GM12878 (cell line): ENCODE measurements at regions not wholly inside any gene's neighbourhood (a gene's known extent, or its start where the extent isn't known, plus 50 kb on each side); places are given as distances from the start of the nearest gene placed in this dataset.

ENCODE experiments used
- ATAC-seq: fragments of 200-7000 bp; cut with Tn5 transposase; 3 replicates; pipeline ENCODE4 v1.9.1; 2020; ENCODE audit warnings: mild to moderate bottlenecking, moderate library complexity
- BruUV-seq: library from RNA; stranded (reverse); fragments of 400-500 nt; replicated peaks from 2 replicates; lab custom pipeline; 2021; lab: Mats Ljungman, UMichigan
- CTCF ChIA-PET: fragments of 300-600 bp; sonication (Branson Sonifier 250); formaldehyde crosslinking; extraction: SDS; loops from one replicate; lab custom pipeline; 2021; ENCODE audit warnings: inconsistent platforms; lab: Yijun Ruan, JAX
- POLR2A ChIA-PET: fragments of 350-600 bp; formaldehyde crosslinking; extraction: SDS; loops from one replicate; lab custom pipeline; 2021; ENCODE audit warnings: inconsistent platforms; lab: Charles Lee
- RAD21 ChIA-PET: fragments of 300-600 bp; sonication (Branson Sonifier 250); formaldehyde crosslinking; loops from one replicate; lab custom pipeline; 2023; ENCODE audit warnings: antibody characterized with exemption; ENCODE audit not compliant: unreplicated experiment; lab: Charles Lee
- SMC1A ChIA-PET: fragments of 300-600 bp; sonication (Branson Sonifier 250); formaldehyde crosslinking; loops from one replicate; lab custom pipeline; 2023; ENCODE audit not compliant: unreplicated experiment, uncharacterized antibody; lab: Charles Lee
- DNase-seq: peaks from one replicate; pipeline ENCODE4 v3.0.0-alpha.2; 2011; ENCODE audit warnings: low read depth, low spot score
- FAIRE-seq: peaks from 3 replicates; lab custom pipeline; 2011; peaks lifted over from hg19 to GRCh38; lab: Jason Lieb, UNC
- H2AFZ ChIP-seq: 2 replicates; pipeline ENCODE4 v1.6.0; 2011; ENCODE audit warnings: low read depth, low read length, control low read depth; ENCODE audit not compliant: control insufficient read depth
- H3K27ac ChIP-seq: 2 replicates; pipeline ENCODE4 v1.5.1; 2011; ENCODE audit warnings: control low read depth; ENCODE audit not compliant: control insufficient read depth, insufficient read depth
- H3K27me3 ChIP-seq, 2 experiments: replicated peaks in 1 of 2; 2 replicates each; pipeline versions ENCODE4 v1.6.0 to v1.6.1; 2011; ENCODE audit warnings: low read length in 1 of 2; ENCODE audit not compliant: control insufficient read depth in 2 of 2, insufficient read depth in 2 of 2
- H3K36me3 ChIP-seq, 2 experiments: 2 replicates each; pipeline ENCODE4 v1.5.1; 2011; ENCODE audit warnings: low read length in 1 of 2; ENCODE audit not compliant: control insufficient read depth in 2 of 2, insufficient read depth in 2 of 2
- H3K4me1 ChIP-seq: 2 replicates; pipeline ENCODE4 v1.6.1; 2011; ENCODE audit warnings: mild to moderate bottlenecking, low read length, moderate library complexity, mixed read lengths; ENCODE audit not compliant: control insufficient read depth, insufficient read depth
- H3K4me2 ChIP-seq: 2 replicates; pipeline ENCODE4 v1.6.0; 2011; ENCODE audit warnings: control low read depth; ENCODE audit not compliant: control insufficient read depth, insufficient read depth
- H3K4me3 ChIP-seq: fragments of 200-600 bp; sonication (generic); 2 replicates; pipeline ENCODE4 v1.5.1; 2016
- H3K79me2 ChIP-seq: 2 replicates; pipeline ENCODE4 v1.6.0; 2011; ENCODE audit warnings: low read length; ENCODE audit not compliant: control insufficient read depth, insufficient read depth
- H3K9ac ChIP-seq: 2 replicates; pipeline ENCODE4 v1.8.0; 2011; ENCODE audit warnings: low read length, control low read depth, mixed read lengths; ENCODE audit not compliant: control insufficient read depth, insufficient read depth
- H3K9me3 ChIP-seq: replicated peaks from 3 replicates; pipeline ENCODE4 v1.5.1; 2011; ENCODE audit warnings: mild to moderate bottlenecking, low read length; ENCODE audit not compliant: control insufficient read depth, insufficient read depth
- H4K20me1 ChIP-seq: 2 replicates; pipeline ENCODE4 v1.6.0; 2011; ENCODE audit not compliant: control insufficient read depth, insufficient read depth
- CREB1 ChIP-seq: IDR thresholded peaks from 2 replicates; pipeline ENCODE4 v1.6.1; 2012; ENCODE audit warnings: low read depth, mild to moderate bottlenecking, inconsistent platforms
- CTCF ChIP-seq, 3 experiments: IDR thresholded peaks in 2 of 3; conservative IDR thresholded peaks in 1 of 3; 2 replicates each; pipeline ENCODE4 v1.5.1; 2011; ENCODE audit warnings: low read depth in 3 of 3, low read length in 3 of 3, mild to moderate bottlenecking in 3 of 3, control low read depth in 2 of 3, moderate library complexity in 2 of 3, inconsistent platforms in 1 of 3, mixed read lengths in 1 of 3; ENCODE audit not compliant: control insufficient read depth in 2 of 3, insufficient read depth in 1 of 3; ENCODE audit errors: extremely low read depth in 1 of 3
- ESRRA ChIP-seq: IDR thresholded peaks from 2 replicates; pipeline ENCODE4 v1.6.1; 2012; ENCODE audit warnings: mild to moderate bottlenecking, low read length, improper control_type of control experiment
- IKZF2 ChIP-seq, 2 experiments: fragments of 450-650 bp; IDR thresholded peaks; 2 replicates each; pipeline ENCODE4 v1.6.1; 2017; ENCODE audit warnings: mild to moderate bottlenecking in 2 of 2, moderate library complexity in 2 of 2
- MYB ChIP-seq: fragments of 150-350 bp; IDR thresholded peaks from 2 replicates; pipeline ENCODE4 v1.6.1; 2014; ENCODE audit warnings: mild to moderate bottlenecking, low read depth, low read length, borderline replicate concordance
- NBN ChIP-seq: fragments of 450-650 bp; IDR thresholded peaks from 2 replicates; pipeline ENCODE4 v1.6.1; 2016
- PAX8 ChIP-seq: fragments of 450-650 bp; IDR thresholded peaks from 2 replicates; pipeline ENCODE4 v1.6.1; 2017; ENCODE audit warnings: mild to moderate bottlenecking, moderate library complexity
- POLR2AphosphoS2 ChIP-seq: IDR thresholded peaks from 2 replicates; pipeline ENCODE4 v1.6.1; 2011; ENCODE audit warnings: low read depth, mild to moderate bottlenecking, low read length, improper control_type of control experiment, moderate library complexity
- RCOR1 ChIP-seq: conservative IDR thresholded peaks from 2 replicates; pipeline ENCODE4 v1.6.1; 2012; ENCODE audit warnings: low read depth, low read length, improper control_type of control experiment
- RFX5 ChIP-seq: IDR thresholded peaks from 2 replicates; pipeline ENCODE4 v1.6.1; 2011; ENCODE audit warnings: low read depth, low read length, improper control_type of control experiment
- USF1 ChIP-seq: IDR thresholded peaks from 2 replicates; pipeline ENCODE4 v1.6.1; 2011; ENCODE audit warnings: borderline replicate concordance, low read depth, mild to moderate bottlenecking, moderate library complexity, mixed read lengths, low read length; ENCODE audit not compliant: insufficient read depth; ENCODE audit errors: extremely low read length
- WGBS: methylation state at CpG from one replicate; pipeline ENCODE4 v1.1.6; 2016; ENCODE audit warnings: low lambda C conversion rate; ENCODE audit not compliant: insufficient replicate concordance, insufficient coverage; ENCODE audit errors: missing lambda C conversion rate; 5-methylcytosine and 5-hydroxymethylcytosine counted together
- in situ Hi-C: fragments of 300-500 bp; cut with MboI; formaldehyde crosslinking; loops from 9 replicates; pipeline ENCODE4 v1.14.3; 2018; ENCODE audit warnings: mixed read lengths
- intact Hi-C: fragments of 100-400 bp; cut with micrococcal nuclease; formaldehyde crosslinking; loops from one replicate; pipeline ENCODE4 v1.14.2; 2022; ENCODE audit not compliant: unreplicated experiment

GRCh38 chr2:105997711-105998110 lies 196.4 kb downstream of the UXS1 start:
- intact Hi-C loops = no loop called here
- no TSS peak for BruUV-seq
- in situ Hi-C loops = no loop called here
- FAIRE-seq (no peak), DNase-seq (no peak), ATAC-seq (no peak)
- H3K4me1 ChIP-seq = no peaks in the 10 kb centered on the region
- ChIA-PET POLR2A (no interaction called here), SMC1A (no interaction called here), CTCF (interaction anchor here (0.7 to 1.0 kb wide), 2 partner anchors 10 to 51 kb away, joined by 3 read pairs; no protein-coding TSS in a partner anchor), RAD21 (interaction anchor here (0.6 kb wide), 1 partner anchor 580 kb away, joined by 3 read pairs; no protein-coding TSS in a partner anchor)
- H3K27ac ChIP-seq = no peak overlapping the region
- no peak overlapping the region for H2AFZ ChIP-seq
- H3K4me2 ChIP-seq = no peak overlapping the region
- no peaks in the 10 kb centered on the region for H3K36me3 ChIP-seq
- H3K9me3 ChIP-seq = peaks cover 1% of the 10 kb centered on the region; the same call in 2 of the 3 replicates
- WGBS = 46% methylated on average over 2 of the region's 2 CpGs
- no peak overlapping the region for H3K4me3 ChIP-seq
- no peak overlapping the region for H3K9ac ChIP-seq
- H4K20me1 ChIP-seq = no peaks in the 10 kb centered on the region
- no peak for TF ChIP-seq POLR2AphosphoS2
- no peak for TF ChIP-seq NBN
- TF ChIP-seq PAX8 = no peak
- no peak for TF ChIP-seq USF1
- no peak for TF ChIP-seq CREB1
- no peak for TF ChIP-seq RFX5
- TF ChIP-seq RCOR1 = no peak
- no peak for TF ChIP-seq CTCF (IDR thresholded peaks at IDR 0.05 in 2 of 3, conservative IDR thresholded peaks at IDR 0.05 in 1 of 3; ENCODE audit: control insufficient read depth in 2 of 3, extremely low read depth in 1 of 3, insufficient read depth in 1 of 3, low read depth in 3 of 3, low read length in 3 of 3)
- no peak for TF ChIP-seq ESRRA
- no peak for TF ChIP-seq IKZF2 (IDR thresholded peaks at IDR 0.05)
- TF ChIP-seq MYB = no peak
- H3K27me3 ChIP-seq = no peaks in the 10 kb centered on the region
- H3K79me2 ChIP-seq = no peaks in the 10 kb centered on the region
